Large intestine (tissue), 3 donors: ENCODE measurements at regions not wholly inside any gene's neighbourhood (a gene's known extent, or its start where the extent isn't known, plus 50 kb on each side); places are given as distances from the start of the nearest gene placed in this dataset.

Experiments used
- DNase-seq, 2 donors: peaks; one replicate each; pipeline versions ENCODE4 v3.0.0 to v3.0.0-alpha.2; 2013
- H3K27ac ChIP-seq: one replicate; pipeline ENCODE4 v1.5.1; 2013; ENCODE audit warnings: low read length
- H3K27me3 ChIP-seq: 2 replicates; pipeline ENCODE4 v1.6.1; 2013; ENCODE audit warnings: low read length; ENCODE audit not compliant: control insufficient read depth, insufficient read depth
- H3K36me3 ChIP-seq: 2 replicates; pipeline ENCODE4 v1.6.1; 2013; ENCODE audit warnings: low read length; ENCODE audit not compliant: control insufficient read depth, insufficient read depth
- H3K4me1 ChIP-seq: one replicate; pipeline ENCODE4 v1.6.1; 2013; ENCODE audit warnings: low read length; ENCODE audit not compliant: control insufficient read depth, insufficient read depth
- H3K4me3 ChIP-seq: one replicate; pipeline ENCODE4 v1.5.1; 2013; ENCODE audit warnings: low read length
- H3K9me3 ChIP-seq: one replicate; pipeline ENCODE4 v1.6.1; 2013; ENCODE audit warnings: mild to moderate bottlenecking, low read depth, low read length, moderate library complexity; ENCODE audit not compliant: control insufficient read depth
- WGBS: methylation state at CpG from one replicate; pipeline ENCODE4 v1.1.5; 2013; ENCODE audit warnings: low lambda C conversion rate; ENCODE audit not compliant: insufficient coverage; 5-methylcytosine and 5-hydroxymethylcytosine counted together

GRCh38 chr9:129283291-129283691, 105.2 kb upstream of the IER5L start:
- Histone ChIP-seq H3K27ac (no peak overlapping the region), H3K4me3 (no peak overlapping the region), H3K4me1 (no peaks in the 10 kb centered on the region), H3K36me3 (no peaks in the 10 kb centered on the region), H3K9me3 (no peaks in the 10 kb centered on the region), H3K27me3 (no peaks in the 10 kb centered on the region)
- DNase-seq = no peak
- no CpG with 5 or more reads among the region's 7 CpGs for WGBS

- Histone ChIP-seq H3K27ac (no peak overlapping the region), H3K27me3 (no peaks in the 10 kb centered on the region), H3K4me3 (no peak overlapping the region), H3K9me3 (no peaks in the 10 kb centered on the region), H3K4me1 (no peaks in the 10 kb centered on the region), H3K36me3 (no peaks in the 10 kb centered on the region)
- WGBS = no CpG with 5 or more reads among the region's 15 CpGs
- DNase-seq = no peak
Observed at GRCh38 chr9:129282731-129283211, 104.7 kb upstream of the IER5L start.

DNA sequence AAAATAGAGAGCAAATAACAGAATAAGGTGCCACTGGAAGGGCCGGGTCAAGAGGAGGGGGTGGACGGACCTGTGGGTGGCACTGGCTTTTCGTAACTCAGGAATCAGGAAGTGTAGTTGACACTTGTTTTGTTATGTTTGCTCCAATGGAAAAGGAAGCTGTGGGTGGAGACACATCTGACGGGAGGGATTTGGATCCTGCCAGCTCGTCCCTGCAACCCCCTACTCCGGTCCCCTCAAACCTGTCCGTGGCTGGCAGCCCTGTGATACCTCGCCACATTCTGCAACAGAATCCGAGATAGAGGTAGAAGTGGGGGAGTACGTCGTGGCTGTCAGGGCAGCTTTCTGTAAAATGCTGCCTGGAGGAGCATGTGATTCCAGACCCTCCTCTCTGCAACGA, 104.2 kb upstream of the IER5L start:
- Histone ChIP-seq H3K4me1 (no peaks in the 10 kb centered on the region), H3K36me3 (no peaks in the 10 kb centered on the region), H3K9me3 (no peaks in the 10 kb centered on the region), H3K4me3 (no peak overlapping the region), H3K27me3 (no peaks in the 10 kb centered on the region), H3K27ac (no peak overlapping the region)
- no CpG with 5 or more reads among the region's 12 CpGs for WGBS
- DNase-seq = no peak

- Histone ChIP-seq H3K9me3 (no peaks in the 10 kb centered on the region), H3K36me3 (no peaks in the 10 kb centered on the region), H3K27me3 (no peaks in the 10 kb centered on the region), H3K4me3 (no peak overlapping the region), H3K4me1 (no peaks in the 10 kb centered on the region), H3K27ac (no peak overlapping the region)
- no peak for DNase-seq
- WGBS = 17% methylated on average over 1 of the region's 16 CpGs
Observed at GRCh38 chr9:129281506-129282145, 103.6 kb upstream of the IER5L start.

GRCh38 chr9:129280623-129281271, 102.7 kb upstream of the IER5L start:
- no CpG with 5 or more reads among the region's 8 CpGs for WGBS
- no peak for DNase-seq

GRCh38 chr9:129280236-129280622, 102.2 kb upstream of the IER5L start:
- no peak overlapping the region for H3K27ac ChIP-seq
- no peak overlapping the region for H3K4me3 ChIP-seq
- H3K4me1 ChIP-seq = no peaks in the 10 kb centered on the region
- H3K36me3 ChIP-seq = no peaks in the 10 kb centered on the region
- no peaks in the 10 kb centered on the region for H3K27me3 ChIP-seq
- WGBS = no CpG with 5 or more reads among the region's 8 CpGs
- DNase-seq = no peak
- H3K9me3 ChIP-seq = no peaks in the 10 kb centered on the region

More at GRCh38 chr9:129280623-129281271, 102.7 kb upstream of the IER5L start:
- H3K27ac ChIP-seq = no peak overlapping the region
- H3K36me3 ChIP-seq = no peaks in the 10 kb centered on the region
- H3K4me1 ChIP-seq = no peaks in the 10 kb centered on the region
- no peak overlapping the region for H3K4me3 ChIP-seq
- no peaks in the 10 kb centered on the region for H3K9me3 ChIP-seq
- no peaks in the 10 kb centered on the region for H3K27me3 ChIP-seq

DNA sequence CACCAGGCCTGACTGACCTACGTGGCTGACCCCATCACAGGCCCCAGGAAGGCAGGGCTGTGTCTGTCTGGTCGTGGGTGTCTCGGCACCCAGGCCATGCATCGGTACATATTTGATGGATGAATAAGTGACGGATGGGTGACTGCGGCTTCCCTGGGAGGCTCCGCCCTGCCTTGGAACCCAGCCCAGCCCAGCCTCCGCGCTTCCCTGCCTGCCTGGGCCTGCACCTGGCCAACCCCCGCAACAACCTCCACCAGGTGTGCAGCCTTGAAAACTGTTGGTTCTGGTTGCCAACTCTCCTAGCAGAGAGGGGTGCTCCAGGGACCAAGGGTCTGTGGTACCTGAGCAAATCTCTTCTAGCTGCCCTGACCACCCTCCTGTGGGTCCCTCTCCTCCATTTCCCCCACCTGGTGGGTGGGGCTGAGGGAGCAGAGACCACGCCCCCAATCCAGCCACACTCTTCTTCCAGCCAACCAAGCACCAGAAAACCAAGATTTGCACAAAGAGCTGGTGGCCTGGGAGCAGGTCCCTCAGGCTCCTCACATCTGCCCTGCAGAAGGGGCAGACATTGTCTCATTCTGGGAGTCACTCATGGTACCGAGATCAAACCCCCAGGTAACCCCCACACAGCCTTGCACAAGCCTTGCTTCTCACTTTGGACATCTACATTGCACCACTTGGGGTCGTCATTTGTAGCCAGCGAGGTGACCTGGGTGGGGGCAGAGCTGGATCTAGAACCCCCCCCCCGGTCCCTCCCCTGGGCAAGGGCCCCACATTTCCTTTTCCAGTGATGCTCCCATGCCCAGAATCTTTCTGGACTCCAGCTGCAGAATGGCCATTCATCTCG, 100.6 kb upstream of the IER5L start:
- WGBS = no CpG with 5 or more reads among the region's 16 CpGs
- H3K27ac ChIP-seq = no peak overlapping the region
- DNase-seq = no peak
- H3K27me3 ChIP-seq = no peaks in the 10 kb centered on the region
- no peak overlapping the region for H3K4me3 ChIP-seq
- no peaks in the 10 kb centered on the region for H3K36me3 ChIP-seq
- no peaks in the 10 kb centered on the region for H3K9me3 ChIP-seq
- H3K4me1 ChIP-seq = no peaks in the 10 kb centered on the region

GRCh38 chr9:129276486-129277230, 98.6 kb upstream of the IER5L start:
- H3K4me1 ChIP-seq = no peaks in the 10 kb centered on the region
- H3K4me3 ChIP-seq = no peak overlapping the region
- DNase-seq = no peak
- H3K27me3 ChIP-seq = no peaks in the 10 kb centered on the region
- no peaks in the 10 kb centered on the region for H3K9me3 ChIP-seq
- H3K27ac ChIP-seq = no peak overlapping the region
- H3K36me3 ChIP-seq = no peaks in the 10 kb centered on the region
- 90% methylated on average over 3 of the region's 16 CpGs for WGBS

DNA sequence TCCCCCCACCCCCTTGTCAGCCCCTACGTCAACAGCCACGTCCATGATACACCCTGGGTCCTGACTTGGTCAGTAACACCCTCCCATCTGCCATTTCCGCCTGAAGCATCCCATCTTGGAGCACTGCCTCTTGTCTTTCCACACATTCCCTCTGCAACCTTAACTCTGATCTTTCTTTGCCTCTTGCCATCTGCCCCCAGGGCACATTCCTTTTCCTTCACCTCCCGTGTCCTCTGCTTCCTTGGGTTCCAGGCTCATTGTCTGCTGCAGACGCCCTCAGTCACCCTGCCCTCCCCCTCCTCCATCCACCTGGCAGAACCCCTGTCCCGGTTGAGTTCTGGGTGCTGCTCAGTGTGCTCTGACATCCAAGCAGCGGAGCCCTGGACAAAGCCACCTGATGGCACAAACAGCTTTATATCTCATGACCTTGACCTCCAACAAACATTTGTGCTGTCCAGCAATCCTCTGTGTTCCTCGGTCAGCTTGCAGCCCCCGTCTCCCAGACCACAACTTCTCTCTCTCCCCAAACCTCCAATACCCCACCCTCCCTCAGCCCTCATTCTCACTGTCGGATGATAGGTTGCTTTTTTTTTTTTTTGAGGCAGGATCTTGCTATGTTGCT, 97.7 kb upstream of the IER5L start:
- Histone ChIP-seq H3K27ac (no peak overlapping the region), H3K4me3 (no peak overlapping the region), H3K9me3 (no peaks in the 10 kb centered on the region), H3K4me1 (no peaks in the 10 kb centered on the region), H3K36me3 (no peaks in the 10 kb centered on the region), H3K27me3 (no peaks in the 10 kb centered on the region)
- 90% methylated on average over 2 of the region's 10 CpGs for WGBS
- no peak for DNase-seq
